GM23338 (cell line): ENCODE measurements at regions not wholly inside any gene's neighbourhood (a gene's known extent, or its start where the extent isn't known, plus 50 kb on each side); places are given as distances from the start of the nearest gene placed in this dataset.

ENCODE experiments used
- ATAC-seq: fragments of 200-7000 bp; cut with Tn5 transposase; 3 replicates; pipeline ENCODE4 v1.9.1; 2020
- DNase-seq: peaks from one replicate; pipeline ENCODE4 v3.0.0-alpha.2; 2015; ENCODE audit warnings: low spot score
- H2AFZ ChIP-seq: fragments of 200-600 bp; sonication (generic); 2 replicates; pipeline ENCODE4 v1.8.0; 2016; ENCODE audit warnings: antibody characterized with exemption, mild to moderate bottlenecking, moderate library complexity
- H3F3A ChIP-seq: fragments of 200-600 bp; sonication (generic); replicated peaks from 2 replicates; pipeline ENCODE4 v1.8.0; 2017; ENCODE audit warnings: antibody characterized with exemption, mixed run types, low read depth
- H3K27ac ChIP-seq: fragments of 200-600 bp; sonication (generic); 2 replicates; pipeline ENCODE4 v1.6.1; 2016; ENCODE audit warnings: low read depth
- H3K27me3 ChIP-seq: fragments of 200-600 bp; sonication (generic); 2 replicates; pipeline ENCODE4 v1.8.0; 2016; ENCODE audit warnings: mild to moderate bottlenecking, mixed run types, moderate library complexity; ENCODE audit not compliant: insufficient read depth
- H3K36me3 ChIP-seq: fragments of 200-600 bp; sonication (generic); 2 replicates; pipeline ENCODE4 v1.8.0; 2016; ENCODE audit warnings: mild to moderate bottlenecking; ENCODE audit not compliant: insufficient read depth
- H3K4me1 ChIP-seq: fragments of 200-600 bp; sonication (generic); 2 replicates; pipeline ENCODE4 v1.8.0; 2016; ENCODE audit warnings: mild to moderate bottlenecking, moderate library complexity; ENCODE audit not compliant: insufficient read depth
- H3K4me2 ChIP-seq: fragments of 200-600 bp; sonication (generic); 2 replicates; pipeline ENCODE4 v1.7.1; 2017; ENCODE audit warnings: mixed run types
- H3K4me3 ChIP-seq: fragments of 200-600 bp; sonication (generic); 2 replicates; pipeline ENCODE4 v1.6.1; 2016; ENCODE audit warnings: mixed run types
- H3K79me2 ChIP-seq: fragments of 200-600 bp; sonication (generic); replicated peaks from 2 replicates; pipeline ENCODE4 v1.8.0; 2017; ENCODE audit warnings: mild to moderate bottlenecking; ENCODE audit not compliant: insufficient read depth
- H3K9me2 ChIP-seq: fragments of 200-600 bp; sonication (generic); 2 replicates; pipeline ENCODE4 v1.8.0; 2017; ENCODE audit not compliant: insufficient read depth
- H4K20me1 ChIP-seq: fragments of 200-600 bp; sonication (generic); replicated peaks from 2 replicates; pipeline ENCODE4 v1.8.0; 2017; ENCODE audit warnings: mild to moderate bottlenecking; ENCODE audit not compliant: insufficient read depth
- H3K27ac Mint-ChIP-seq: 2 replicates; pipeline ENCODE4 v1.8.0; 2020; ENCODE audit warnings: inconsistent platforms, mild to moderate bottlenecking, moderate library complexity, mixed read lengths
- H3K27me3 Mint-ChIP-seq: 3 replicates; pipeline ENCODE4 v1.8.0; 2022; ENCODE audit warnings: low read depth, mild to moderate bottlenecking, moderate library complexity, mixed read lengths, inconsistent platforms; ENCODE audit not compliant: insufficient read depth, poor library complexity
- H3K36me3 Mint-ChIP-seq: 3 replicates; pipeline ENCODE4 v1.8.0; 2021; ENCODE audit warnings: low read depth, mild to moderate bottlenecking, inconsistent platforms, moderate library complexity, mixed read lengths
- H3K4me1 Mint-ChIP-seq: 3 replicates; pipeline ENCODE4 v1.8.0; 2020; ENCODE audit warnings: mild to moderate bottlenecking, inconsistent platforms, mixed read lengths
- H3K4me3 Mint-ChIP-seq: 3 replicates; pipeline ENCODE4 v1.8.0; 2021; ENCODE audit warnings: moderate library complexity, mild to moderate bottlenecking, inconsistent platforms, mixed read lengths
- H3K9me3 Mint-ChIP-seq: 3 replicates; pipeline ENCODE4 v1.8.0; 2020; ENCODE audit warnings: moderate library complexity, mild to moderate bottlenecking, inconsistent platforms, mixed read lengths
- CREB1 ChIP-seq: fragments of 250-450 bp; sonication (Bioruptor Pico); IDR thresholded peaks from 2 replicates; pipeline ENCODE4 v1.5.0; 2020; ENCODE audit warnings: low read depth, mild to moderate bottlenecking, moderate library complexity
- CTCF ChIP-seq, 2 experiments: fragments of 200-600 bp in 1 of 2; sonication (generic) in 1 of 2; conservative IDR thresholded peaks; 2 replicates each; pipeline versions ENCODE4 v1.5.1 to v1.6.1; 2016 to 2017; ENCODE audit warnings: antibody characterized with exemption in 2 of 2, low read depth in 2 of 2, mild to moderate bottlenecking in 2 of 2, moderate library complexity in 1 of 2
- ETS1 ChIP-seq: IDR thresholded peaks from 2 replicates; pipeline ENCODE4 v1.6.1; 2016; ENCODE audit warnings: antibody characterized with exemption
- EZH2 ChIP-seq: fragments of 200-600 bp; sonication (generic); IDR thresholded peaks from one replicate; pipeline ENCODE4 v1.8.0; 2017; ENCODE audit warnings: antibody characterized with exemption, mild to moderate bottlenecking, low read depth; ENCODE audit not compliant: unreplicated experiment
- EZH2phosphoT487 ChIP-seq: fragments of 200-600 bp; sonication (generic); IDR thresholded peaks from one replicate; pipeline ENCODE4 v1.8.1; 2018; ENCODE audit warnings: antibody characterized with exemption; ENCODE audit not compliant: unreplicated experiment
- JUNB ChIP-seq: IDR thresholded peaks from one replicate; pipeline ENCODE4 v1.6.1; 2016; ENCODE audit warnings: antibody characterized with exemption; ENCODE audit not compliant: unreplicated experiment
- NANOG ChIP-seq: IDR thresholded peaks from 2 replicates; pipeline ENCODE4 v1.6.1; 2016; ENCODE audit warnings: antibody characterized with exemption, borderline replicate concordance
- REST ChIP-seq: IDR thresholded peaks from one replicate; pipeline ENCODE4 v1.6.1; 2018; ENCODE audit warnings: antibody characterized with exemption; ENCODE audit not compliant: unreplicated experiment
- STAT1 ChIP-seq: IDR thresholded peaks from one replicate; pipeline ENCODE4 v1.6.1; 2016; ENCODE audit warnings: antibody characterized with exemption; ENCODE audit not compliant: unreplicated experiment
- ZNF114 ChIP-seq: fragments of 250-450 bp; sonication (Bioruptor Pico); IDR thresholded peaks from 2 replicates; pipeline ENCODE4 v1.5.0; 2020; ENCODE audit warnings: mild to moderate bottlenecking, moderate library complexity
- ZNF331 ChIP-seq: fragments of 250-450 bp; sonication (Bioruptor Pico); IDR thresholded peaks from 2 replicates; pipeline ENCODE4 v1.5.0; 2020; ENCODE audit warnings: low read depth, mild to moderate bottlenecking, moderate library complexity
- ZNF462 ChIP-seq: fragments of 250-450 bp; sonication (Bioruptor Pico); IDR thresholded peaks from 2 replicates; pipeline ENCODE4 v1.5.0; 2020; ENCODE audit warnings: mild to moderate bottlenecking, moderate library complexity

- H3K4me1 ChIP-seq = no peaks in the 10 kb centered on the region
- H3K4me3 ChIP-seq = no peak overlapping the region; the same call in 1 of the 2 replicates
- Mint-ChIP-seq H3K9me3 (peaks cover 85% of the 10 kb centered on the region), H3K36me3 (peaks cover 42% of the 10 kb centered on the region), H3K27me3 (no peaks in the 10 kb centered on the region), H3K27ac (no peak overlapping the region), H3K4me1 (no peaks in the 10 kb centered on the region), H3K4me3 (no peak overlapping the region)
- H3K79me2 ChIP-seq = no peaks in the 10 kb centered on the region
- peaks cover 20% of the 10 kb centered on the region; the same call in 1 of the 2 replicates for H3K36me3 ChIP-seq
- no peaks in the 10 kb centered on the region for H3K9me2 ChIP-seq
- no peaks in the 10 kb centered on the region for H3F3A ChIP-seq
- TF ChIP-seq ZNF462 (CRISPR knock-in tag) = no peak
- no peak for TF ChIP-seq STAT1
- TF ChIP-seq ZNF114 (CRISPR knock-in tag) = no peak
- no peak for TF ChIP-seq EZH2
- no peak for TF ChIP-seq REST
- no peak for TF ChIP-seq CREB1 (CRISPR knock-in tag)
- TF ChIP-seq ZNF331 = no peak
- TF ChIP-seq CTCF (conservative IDR thresholded peaks at IDR 0.05; ENCODE audit: low read depth in 2 of 2) = no peak
- no peak for TF ChIP-seq NANOG
- no peak for TF ChIP-seq EZH2phosphoT487
- no peak for TF ChIP-seq ETS1
- no peak for TF ChIP-seq JUNB
- DNase-seq = peak; percentile 8
- no peak overlapping the region for H3K4me2 ChIP-seq
- no peak overlapping the region for H3K27ac ChIP-seq
- no peaks in the 10 kb centered on the region for H3K27me3 ChIP-seq
- no peaks in the 10 kb centered on the region for H4K20me1 ChIP-seq
- no peak for ATAC-seq
- no peak overlapping the region for H2AFZ ChIP-seq
Observed at GRCh38 chr12:56863789-56864188, 70.4 kb downstream of the SDR9C7 start.
